ENCODE measurements at regions not wholly inside any gene's neighbourhood (a gene's known extent, or its start where the extent isn't known, plus 50 kb on each side); places are given as distances from the start of the nearest gene placed in this dataset.
"Not testable (repeated sequence)": the region's sequence is repeated elsewhere in the genome, so short reads cannot be mapped to it uniquely, and the experiment has no call there.

DNA sequence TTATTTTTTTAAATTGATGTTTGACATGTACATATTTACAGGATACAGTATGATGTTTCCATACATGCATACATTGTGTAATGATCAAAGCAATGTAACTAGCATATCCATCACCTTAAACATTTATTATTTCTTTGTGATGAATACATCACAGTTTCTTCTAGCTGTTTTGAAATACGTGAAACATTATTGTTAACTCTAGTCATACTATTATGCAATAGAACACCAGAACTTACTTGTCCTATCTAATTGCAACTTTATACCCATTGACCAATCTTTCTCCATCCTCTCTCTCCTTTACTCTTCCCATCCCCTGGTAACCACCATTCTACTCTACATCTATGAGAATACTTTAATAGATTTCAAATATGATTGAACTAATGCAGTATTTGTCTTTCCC lies 1942.7 kb downstream of the PCDH9 start:
- Histone ChIP-seq H3K27me3 (ENCODE audit: control insufficient read depth, insufficient read depth, low read length) (no peaks in the 10 kb centered on the region), H3K4me3 (ENCODE audit: low read depth, low read length) (no peak overlapping the region), H3K36me3 (ENCODE audit: control insufficient read depth, insufficient read depth, low read length) (no peaks in the 10 kb centered on the region)
- no peak for FAIRE-seq
- no peak for DNase-seq (ENCODE audit: low read depth)
- TF ChIP-seq, protein P1, sequence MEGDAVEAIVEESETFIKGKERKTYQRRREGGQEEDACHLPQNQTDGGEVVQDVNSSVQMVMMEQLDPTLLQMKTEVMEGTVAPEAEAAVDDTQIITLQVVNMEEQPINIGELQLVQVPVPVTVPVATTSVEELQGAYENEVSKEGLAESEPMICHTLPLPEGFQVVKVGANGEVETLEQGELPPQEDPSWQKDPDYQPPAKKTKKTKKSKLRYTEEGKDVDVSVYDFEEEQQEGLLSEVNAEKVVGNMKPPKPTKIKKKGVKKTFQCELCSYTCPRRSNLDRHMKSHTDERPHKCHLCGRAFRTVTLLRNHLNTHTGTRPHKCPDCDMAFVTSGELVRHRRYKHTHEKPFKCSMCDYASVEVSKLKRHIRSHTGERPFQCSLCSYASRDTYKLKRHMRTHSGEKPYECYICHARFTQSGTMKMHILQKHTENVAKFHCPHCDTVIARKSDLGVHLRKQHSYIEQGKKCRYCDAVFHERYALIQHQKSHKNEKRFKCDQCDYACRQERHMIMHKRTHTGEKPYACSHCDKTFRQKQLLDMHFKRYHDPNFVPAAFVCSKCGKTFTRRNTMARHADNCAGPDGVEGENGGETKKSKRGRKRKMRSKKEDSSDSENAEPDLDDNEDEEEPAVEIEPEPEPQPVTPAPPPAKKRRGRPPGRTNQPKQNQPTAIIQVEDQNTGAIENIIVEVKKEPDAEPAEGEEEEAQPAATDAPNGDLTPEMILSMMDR (IDR thresholded peaks at IDR 0.05; ENCODE audit: insufficient read depth, low read length, severe bottlenecking): no peak

DNA sequence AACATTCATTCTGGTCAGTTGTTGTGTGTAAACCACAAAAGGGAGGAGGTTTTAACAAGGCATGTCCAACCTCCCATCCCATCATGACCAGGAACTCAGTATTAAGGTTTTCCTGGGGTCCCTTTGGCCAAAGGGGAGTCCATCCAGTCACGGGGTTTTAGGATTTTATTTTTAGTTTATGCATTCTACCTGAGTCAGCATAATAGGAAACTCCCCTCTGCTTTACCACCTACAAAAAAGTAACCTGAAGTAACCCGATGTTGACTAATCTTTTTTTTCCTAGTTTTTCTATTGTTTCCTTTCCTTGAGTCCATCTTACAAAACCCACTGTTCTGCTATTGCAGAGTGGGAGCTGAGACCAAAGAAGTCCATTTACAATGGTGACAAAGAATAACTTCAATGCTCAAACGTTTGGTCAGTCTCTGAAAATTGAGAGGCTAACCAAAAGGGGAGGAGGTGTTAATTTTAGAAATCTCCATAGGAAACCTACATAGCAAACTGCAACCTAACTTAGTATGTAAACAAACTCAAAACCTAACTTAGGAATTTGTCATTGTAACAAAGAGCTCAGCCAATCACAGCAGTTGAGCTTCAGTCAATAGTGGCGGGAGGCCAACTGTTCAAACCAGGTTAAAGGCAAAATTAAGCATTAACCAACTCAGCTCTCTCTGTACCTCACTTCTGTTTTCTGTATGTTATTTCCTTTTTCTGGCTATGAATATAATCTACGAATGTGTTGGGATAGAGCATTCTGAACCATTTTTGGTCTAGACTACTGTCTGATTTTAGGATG lies 1954.1 kb downstream of the PCDH9 start:
- Histone ChIP-seq H3K4me3 (ENCODE audit: low read depth, low read length) (no peak overlapping the region), H3K36me3 (ENCODE audit: control insufficient read depth, insufficient read depth, low read length) (no peaks in the 10 kb centered on the region), H3K27me3 (ENCODE audit: control insufficient read depth, insufficient read depth, low read length) (no peaks in the 10 kb centered on the region)
- FAIRE-seq (no peak), DNase-seq (ENCODE audit: low read depth) (no peak)
- TF ChIP-seq, protein P1 (IDR thresholded peaks at IDR 0.05; ENCODE audit: insufficient read depth, low read length, severe bottlenecking): no peak

DNA sequence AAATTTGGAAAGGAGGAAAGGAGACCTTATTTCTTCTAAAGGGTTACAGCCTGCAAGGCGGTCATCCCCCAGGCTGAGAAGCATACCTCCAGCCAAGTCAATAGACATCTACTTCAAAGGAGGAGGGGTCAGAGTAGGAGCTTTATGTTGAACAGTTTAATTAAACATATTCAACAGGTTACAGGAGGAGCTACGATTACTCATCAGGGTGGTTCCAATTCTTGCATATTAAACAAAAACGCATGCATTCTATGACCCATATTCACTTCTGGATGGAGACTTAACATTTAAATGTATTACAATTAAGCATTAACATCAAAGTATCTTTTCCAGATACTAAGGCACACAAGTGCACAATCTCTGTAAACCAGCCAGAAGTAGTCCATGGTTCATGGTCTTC lies 1955.0 kb downstream of the PCDH9 start:
- H3K4me3 ChIP-seq (ENCODE audit: low read depth, low read length): no peak overlapping the region
- no peak for DNase-seq (ENCODE audit: low read depth)
- TF ChIP-seq, protein P1 (IDR thresholded peaks at IDR 0.05; ENCODE audit: insufficient read depth, low read length, severe bottlenecking): no peak
- H3K27me3 ChIP-seq (ENCODE audit: control insufficient read depth, insufficient read depth, low read length): no peaks in the 10 kb centered on the region
- FAIRE-seq: no peak
- H3K36me3 ChIP-seq (ENCODE audit: control insufficient read depth, insufficient read depth, low read length): no peaks in the 10 kb centered on the region

DNA sequence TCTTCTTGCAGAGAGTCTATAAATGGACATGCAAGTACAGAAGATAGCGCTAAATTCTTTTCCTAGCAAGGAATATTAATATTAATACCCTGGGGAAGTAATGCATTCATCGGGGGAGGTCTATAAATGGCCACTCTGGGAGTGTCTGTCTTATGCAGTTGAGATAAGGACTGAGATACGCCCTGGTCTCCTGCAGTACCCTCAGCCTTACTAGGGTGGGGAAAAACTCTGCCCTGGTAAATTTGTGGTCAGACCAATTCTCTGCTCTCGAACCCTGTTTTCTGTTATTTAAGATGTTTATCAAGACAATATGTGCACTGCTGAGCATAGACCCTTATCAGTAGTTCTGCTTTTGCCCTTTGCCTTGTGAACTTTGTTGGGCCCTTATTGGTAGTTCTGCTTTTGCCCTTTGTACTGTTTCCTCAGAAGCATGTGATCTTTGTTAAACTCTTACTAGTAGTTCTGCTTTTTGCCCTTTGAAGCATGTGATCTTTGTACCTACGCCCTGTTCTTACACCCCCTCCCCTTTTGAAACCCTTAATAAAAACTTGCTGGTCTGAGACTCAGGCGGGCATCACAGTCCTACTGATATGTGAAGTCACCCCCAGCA lies 1956.2 kb downstream of the PCDH9 start:
- DNase-seq (ENCODE audit: low read depth); FAIRE-seq; H3K4me3 ChIP-seq (ENCODE audit: low read depth, low read length); H3K36me3 ChIP-seq (ENCODE audit: control insufficient read depth, insufficient read depth, low read length); H3K27me3 ChIP-seq (ENCODE audit: control insufficient read depth, insufficient read depth, low read length): not testable (repeated sequence)

DNA sequence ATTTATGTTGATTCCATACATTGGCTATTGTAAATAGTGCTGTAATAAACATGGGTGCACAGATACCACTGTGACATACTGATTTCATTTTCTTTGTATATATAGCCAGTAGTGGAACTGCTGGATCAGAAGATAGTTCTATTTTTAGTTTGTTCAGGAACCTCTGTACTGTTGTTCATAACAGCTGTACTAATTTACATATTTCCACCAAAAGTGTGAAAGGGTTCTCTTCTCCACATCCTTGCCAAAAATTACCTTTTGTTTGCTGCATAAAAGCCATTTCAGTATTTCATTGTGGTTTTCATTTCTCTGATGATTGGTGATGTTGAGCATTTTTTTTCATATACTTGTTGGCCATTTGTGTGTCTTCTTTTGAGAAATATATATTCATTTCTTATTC lies 1962.1 kb downstream of the PCDH9 start:
- H3K36me3 ChIP-seq (ENCODE audit: control insufficient read depth, insufficient read depth, low read length): no peaks in the 10 kb centered on the region
- DNase-seq (ENCODE audit: low read depth): no peak
- no peak overlapping the region for H3K4me3 ChIP-seq (ENCODE audit: low read depth, low read length)
- TF ChIP-seq, protein P1 (IDR thresholded peaks at IDR 0.05; ENCODE audit: insufficient read depth, low read length, severe bottlenecking): no peak
- H3K27me3 ChIP-seq (ENCODE audit: control insufficient read depth, insufficient read depth, low read length): no peaks in the 10 kb centered on the region
- FAIRE-seq: no peak

DNA sequence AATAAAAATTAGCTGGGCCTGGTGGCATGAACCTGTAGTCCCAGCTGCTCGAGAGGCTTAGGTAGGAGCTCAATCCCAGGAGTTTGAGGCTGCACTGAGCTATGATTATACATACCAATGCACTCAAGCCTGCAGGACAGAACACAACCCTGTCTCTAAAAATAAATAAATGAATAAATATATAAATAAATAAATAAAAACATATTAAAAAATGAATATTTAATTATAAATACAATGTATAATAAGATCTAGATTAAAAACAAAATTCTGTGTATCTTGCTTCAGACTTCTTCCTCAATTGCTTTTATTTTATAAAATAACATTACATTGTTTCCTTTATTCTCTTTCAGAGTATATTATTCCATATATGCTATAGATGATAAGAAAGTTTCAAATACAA lies 1964.1 kb downstream of the PCDH9 start:
- TF ChIP-seq, protein P1 (IDR thresholded peaks at IDR 0.05; ENCODE audit: insufficient read depth, low read length, severe bottlenecking): no peak
- FAIRE-seq (no peak), DNase-seq (ENCODE audit: low read depth) (no peak)
- no peaks in the 10 kb centered on the region for H3K36me3 ChIP-seq (ENCODE audit: control insufficient read depth, insufficient read depth, low read length)
- no peak overlapping the region for H3K4me3 ChIP-seq (ENCODE audit: low read depth, low read length)
- H3K27me3 ChIP-seq (ENCODE audit: control insufficient read depth, insufficient read depth, low read length): no peaks in the 10 kb centered on the region
